ENCODE measurements at regions not wholly inside any gene's neighbourhood (a gene's known extent, or its start where the extent isn't known, plus 50 kb on each side); places are given as distances from the start of the nearest gene placed in this dataset.

DNA sequence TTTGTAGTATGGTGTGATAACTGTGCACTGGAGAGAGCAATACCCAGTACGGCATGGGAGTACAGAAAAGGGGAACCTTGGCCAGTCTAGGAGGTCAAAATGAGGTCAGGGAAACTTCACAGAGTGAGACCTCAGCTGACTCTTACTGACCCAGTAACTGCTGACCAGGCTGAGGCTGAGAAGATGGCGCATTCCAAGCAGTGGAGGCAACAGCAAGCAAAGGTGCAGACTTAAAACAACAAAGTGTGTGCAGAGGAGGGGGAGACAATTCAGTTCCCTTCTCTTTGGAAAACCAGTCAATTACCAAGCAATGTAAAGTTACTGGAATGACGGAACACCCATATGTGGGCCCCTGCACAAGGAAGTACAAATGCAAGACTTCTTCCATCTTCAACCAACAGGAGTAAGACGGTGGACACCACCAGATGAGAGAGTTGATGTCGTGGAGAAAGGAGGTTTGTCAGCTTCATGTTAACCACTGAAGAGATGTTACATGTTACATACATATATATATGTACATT, 54.6 kb upstream of the PRDX6 start:
- Mint-ChIP-seq H3K27me3 (ENCODE audit: low read depth) (no peaks in the 10 kb centered on the region), H3K4me3 (ENCODE audit: low read depth) (no peak overlapping the region), H3K27ac (no peak overlapping the region), H3K36me3 (ENCODE audit: low read depth) (no peaks in the 10 kb centered on the region), H3K9me3 (no peaks in the 10 kb centered on the region), H3K4me1 (ENCODE audit: low read depth) (peaks cover 3% of the 10 kb centered on the region)
- DNase-seq (ENCODE audit: low spot score) = no peak
- intact Hi-C loops (cut with micrococcal nuclease) = loop anchor here (5.0 kb wide), 2 partner anchors 735 to 1320 kb away; partner anchors contain the start of gene RABGAP1L

DNA sequence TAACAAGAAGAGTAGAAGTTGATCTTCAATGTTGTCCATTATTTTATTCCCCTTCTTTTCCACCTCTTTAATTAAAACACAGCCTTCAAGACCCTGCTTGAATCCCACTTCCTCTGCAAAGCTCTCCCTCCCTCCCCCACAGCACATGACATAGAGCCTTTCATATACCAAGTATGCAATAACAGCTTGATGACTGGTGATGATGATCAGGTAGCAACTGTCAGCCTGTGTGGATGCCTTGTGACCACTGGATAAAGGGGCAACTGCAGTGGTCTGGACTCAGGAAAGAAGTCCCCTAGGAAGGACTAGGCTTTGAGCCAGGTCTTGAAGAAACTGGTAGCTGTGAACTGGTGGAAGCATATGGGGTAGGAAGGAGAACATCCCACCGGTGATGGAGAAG, 53.8 kb upstream of the PRDX6 start:
- Mint-ChIP-seq H3K36me3 (ENCODE audit: low read depth) (no peaks in the 10 kb centered on the region), H3K4me3 (ENCODE audit: low read depth) (no peak overlapping the region), H3K9me3 (no peaks in the 10 kb centered on the region), H3K27ac (no peak overlapping the region), H3K4me1 (ENCODE audit: low read depth) (peaks cover 3% of the 10 kb centered on the region), H3K27me3 (ENCODE audit: low read depth) (no peaks in the 10 kb centered on the region)
- intact Hi-C loops (cut with micrococcal nuclease) = loop anchor here (5.0 kb wide), 2 partner anchors 734 to 1319 kb away; partner anchors contain the start of gene RABGAP1L
- DNase-seq (ENCODE audit: low spot score) = no peak

- no peaks in the 10 kb centered on the region for H3K27me3 Mint-ChIP-seq (ENCODE audit: low read depth)
- H3K36me3 Mint-ChIP-seq (ENCODE audit: low read depth) = no peaks in the 10 kb centered on the region
- DNase-seq (ENCODE audit: low spot score) = no peak
- no peak overlapping the region for H3K4me3 Mint-ChIP-seq (ENCODE audit: low read depth)
- H3K27ac Mint-ChIP-seq = no peak overlapping the region
- H3K4me1 Mint-ChIP-seq (ENCODE audit: low read depth) = peaks cover 4% of the 10 kb centered on the region
- intact Hi-C loops (cut with micrococcal nuclease) = loop anchor here (5.0 kb wide), 2 partner anchors 733 to 1318 kb away; partner anchors contain the start of gene RABGAP1L
- no peaks in the 10 kb centered on the region for H3K9me3 Mint-ChIP-seq
These were observed 53.0 kb upstream of the PRDX6 start for GRCh38 chr1:173424143-173424542.

DNA sequence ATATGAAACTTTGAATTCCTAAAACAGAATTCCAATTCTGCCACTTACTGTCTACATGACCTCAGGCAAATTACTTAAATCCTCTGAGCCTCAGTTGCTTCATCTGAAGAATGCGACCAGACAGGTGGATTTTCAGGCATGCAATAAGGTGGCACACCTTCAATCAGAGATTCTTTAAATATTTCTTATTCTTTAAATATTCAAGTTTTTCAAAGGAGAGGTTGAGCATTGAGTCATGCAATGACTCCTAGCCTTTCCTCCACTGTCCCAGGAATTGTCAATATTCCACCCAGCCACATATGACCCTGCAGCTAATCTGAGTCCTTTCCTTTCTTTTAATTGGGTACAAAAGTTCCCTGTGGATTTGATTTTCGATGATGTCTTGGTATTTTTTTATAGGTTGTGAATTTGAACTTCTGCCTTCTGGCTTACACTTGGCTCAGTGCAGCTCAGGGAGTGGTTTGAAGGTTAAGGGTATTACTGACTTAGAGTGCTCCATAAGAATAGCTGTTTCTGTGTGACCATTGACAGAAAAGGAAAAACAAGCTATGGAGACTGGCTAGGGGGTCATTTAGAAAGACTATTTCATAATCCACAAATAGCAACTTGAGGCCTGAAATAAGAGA, 52.2 kb upstream of the PRDX6 start:
- no peaks in the 10 kb centered on the region for H3K36me3 Mint-ChIP-seq (ENCODE audit: low read depth)
- no peak overlapping the region for H3K27ac Mint-ChIP-seq
- DNase-seq (ENCODE audit: low spot score) = no peak
- no peak overlapping the region for H3K4me3 Mint-ChIP-seq (ENCODE audit: low read depth)
- H3K4me1 Mint-ChIP-seq (ENCODE audit: low read depth) = peaks cover 10% of the 10 kb centered on the region
- no peaks in the 10 kb centered on the region for H3K9me3 Mint-ChIP-seq
- intact Hi-C loops (cut with micrococcal nuclease) = loop anchor here (5.0 kb wide), 2 partner anchors 732 to 1317 kb away; partner anchors contain the start of gene RABGAP1L
- no peaks in the 10 kb centered on the region for H3K27me3 Mint-ChIP-seq (ENCODE audit: low read depth)

DNA sequence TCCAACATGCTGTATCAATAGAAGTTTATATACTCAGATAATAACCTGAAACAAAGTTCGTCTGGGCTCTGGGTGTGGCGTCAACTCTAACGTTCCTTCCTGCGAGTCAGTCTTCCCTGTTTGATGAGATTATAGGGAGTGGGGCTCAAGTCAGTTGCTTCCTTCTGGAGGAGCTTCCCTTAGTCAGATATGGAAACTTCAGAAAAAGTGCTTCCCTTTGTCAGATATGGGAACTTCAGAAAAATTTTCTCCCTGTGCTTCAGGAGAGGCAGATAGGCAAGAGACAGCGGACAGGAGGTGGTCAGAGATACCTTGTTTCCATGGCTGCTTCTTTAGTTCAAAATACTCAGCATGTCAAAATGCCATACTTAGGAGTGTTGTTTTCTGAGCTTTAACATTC, 51.1 kb upstream of the PRDX6 start:
- Mint-ChIP-seq H3K4me3 (ENCODE audit: low read depth) (no peak overlapping the region), H3K36me3 (ENCODE audit: low read depth) (no peaks in the 10 kb centered on the region), H3K9me3 (no peaks in the 10 kb centered on the region), H3K27me3 (ENCODE audit: low read depth) (no peaks in the 10 kb centered on the region), H3K27ac (no peak overlapping the region), H3K4me1 (ENCODE audit: low read depth) (peaks cover 17% of the 10 kb centered on the region)
- intact Hi-C loops (cut with micrococcal nuclease) = no loop called here
- no peak for DNase-seq (ENCODE audit: low spot score)

DNA sequence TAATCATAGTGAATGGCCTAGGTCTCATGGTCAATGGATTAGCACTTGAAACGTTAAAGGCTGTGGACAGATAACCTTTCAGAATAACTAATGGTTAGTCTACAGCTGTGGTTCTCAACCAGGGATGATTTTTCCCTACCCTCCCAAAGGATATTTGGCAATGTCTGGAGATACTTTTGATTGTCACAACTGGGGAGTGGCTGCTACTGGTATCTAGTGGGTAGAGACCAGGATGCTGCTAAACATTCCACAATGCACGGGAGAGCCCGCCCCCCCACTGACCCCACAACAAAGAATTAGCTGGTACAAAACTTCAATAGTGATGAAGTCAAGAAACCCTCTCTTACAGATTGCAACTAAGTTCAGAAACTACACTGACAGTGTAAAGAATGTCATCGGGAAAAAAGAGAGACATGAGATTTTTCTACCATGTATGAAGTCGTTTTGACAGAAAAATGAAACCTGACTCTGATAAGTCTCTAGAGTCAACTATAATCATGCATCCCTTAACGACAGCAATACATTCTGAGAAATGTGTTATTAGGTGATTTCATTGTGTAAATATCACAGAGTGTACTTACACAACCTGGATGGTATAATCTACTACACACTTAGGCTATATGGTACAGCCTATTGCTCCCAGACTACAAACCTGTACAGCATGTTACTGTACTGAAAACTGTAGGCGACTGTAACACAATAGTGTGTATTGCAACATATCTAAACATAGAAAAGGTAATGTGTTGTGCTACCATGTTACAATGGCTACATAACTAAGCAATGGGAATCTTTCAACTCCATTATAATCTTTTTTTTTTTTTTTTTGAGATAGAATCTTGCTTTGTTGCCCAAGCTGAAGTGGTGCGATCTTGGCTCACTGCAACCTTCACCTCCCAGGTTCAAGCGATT, 49.7 kb upstream of the PRDX6 start:
- no peak overlapping the region for H3K27ac Mint-ChIP-seq
- H3K9me3 Mint-ChIP-seq = no peaks in the 10 kb centered on the region
- no peak overlapping the region for H3K4me3 Mint-ChIP-seq (ENCODE audit: low read depth)
- no peaks in the 10 kb centered on the region for H3K36me3 Mint-ChIP-seq (ENCODE audit: low read depth)
- DNase-seq (ENCODE audit: low spot score) = no peak
- H3K27me3 Mint-ChIP-seq (ENCODE audit: low read depth) = no peaks in the 10 kb centered on the region
- intact Hi-C loops (cut with micrococcal nuclease) = no loop called here
- peaks cover 18% of the 10 kb centered on the region for H3K4me1 Mint-ChIP-seq (ENCODE audit: low read depth)

All from activated T-helper 2 cell treated with anti-CD3 and anti-CD28 coated beads, Interferon-gamma antibody, Interleukin-2, Interleukin-4, amounts not matched to agents 10 μg/mL and 5 μg/mL and 100 μg/mL, durations not matched to agents 14 hours and 24 hours and 36 hours (primary cell).